Astrocyte (in vitro differentiated cells and primary cell): ENCODE measurements at regions not wholly inside any gene's neighbourhood (a gene's known extent, or its start where the extent isn't known, plus 50 kb on each side); places are given as distances from the start of the nearest gene placed in this dataset.

Experiments used
- DNase-seq: peaks from one replicate; pipeline ENCODE4 v3.0.0-alpha.2; 2010; ENCODE audit warnings: low read depth
- FAIRE-seq: peaks from 2 replicates; lab custom pipeline; 2011; peaks lifted over from hg19 to GRCh38; lab: Jason Lieb, UNC
- H2AFZ ChIP-seq: 2 replicates; pipeline ENCODE4 v1.6.0; 2012; ENCODE audit warnings: low read depth, low read length, inconsistent platforms
- H3K27ac ChIP-seq: 2 replicates; pipeline ENCODE4 v1.5.1; 2011; ENCODE audit warnings: low read depth, low read length, inconsistent platforms
- H3K27me3 ChIP-seq: 2 replicates; pipeline ENCODE4 v1.6.0; 2011; ENCODE audit warnings: low read length, inconsistent platforms; ENCODE audit not compliant: insufficient read depth
- H3K36me3 ChIP-seq: 2 replicates; pipeline ENCODE4 v1.5.1; 2011; ENCODE audit warnings: low read length, inconsistent platforms; ENCODE audit not compliant: insufficient read depth
- H3K4me1 ChIP-seq: 2 replicates; pipeline ENCODE4 v1.5.1; 2011; ENCODE audit warnings: low read length, inconsistent platforms; ENCODE audit not compliant: insufficient read depth
- H3K4me2 ChIP-seq: 2 replicates; pipeline ENCODE4 v1.6.0; 2012; ENCODE audit warnings: low read length, inconsistent platforms
- H3K4me3 ChIP-seq: 2 replicates; pipeline ENCODE4 v1.5.1; 2011; ENCODE audit warnings: low read depth, mild to moderate bottlenecking, low read length, inconsistent platforms; ENCODE audit not compliant: insufficient read depth
- H3K79me2 ChIP-seq: 2 replicates; pipeline ENCODE4 v1.6.0; 2012; ENCODE audit warnings: mild to moderate bottlenecking, low read length, inconsistent platforms; ENCODE audit not compliant: insufficient read depth
- H3K9ac ChIP-seq: 2 replicates; pipeline ENCODE4 v1.6.0; 2012; ENCODE audit warnings: mild to moderate bottlenecking, low read length, inconsistent platforms
- H3K9me3 ChIP-seq: 2 replicates; pipeline ENCODE4 v1.5.1; 2012; ENCODE audit warnings: low read depth, mild to moderate bottlenecking, low read length, inconsistent platforms; ENCODE audit not compliant: insufficient read depth
- H4K20me1 ChIP-seq: 2 replicates; pipeline ENCODE4 v1.6.0; 2012; ENCODE audit warnings: low read length, inconsistent platforms; ENCODE audit not compliant: insufficient read depth
- H3K27ac Mint-ChIP-seq: one replicate; pipeline ENCODE4 v1.8.0; 2021; ENCODE audit warnings: mild to moderate bottlenecking, mixed read lengths; ENCODE audit not compliant: unreplicated experiment
- H3K27me3 Mint-ChIP-seq: one replicate; pipeline ENCODE4 v1.8.0; 2021; ENCODE audit warnings: low read depth, mixed read lengths; ENCODE audit not compliant: unreplicated experiment
- H3K36me3 Mint-ChIP-seq: one replicate; pipeline ENCODE4 v1.8.0; 2021; ENCODE audit warnings: low read depth, mixed read lengths; ENCODE audit not compliant: unreplicated experiment
- H3K4me1 Mint-ChIP-seq: one replicate; pipeline ENCODE4 v1.8.0; 2021; ENCODE audit warnings: low read depth, mixed read lengths; ENCODE audit not compliant: unreplicated experiment
- H3K4me3 Mint-ChIP-seq: one replicate; pipeline ENCODE4 v1.8.0; 2021; ENCODE audit warnings: mild to moderate bottlenecking, moderate library complexity, mixed read lengths; ENCODE audit not compliant: unreplicated experiment
- H3K9me3 Mint-ChIP-seq: one replicate; pipeline ENCODE4 v1.8.0; 2021; ENCODE audit warnings: mild to moderate bottlenecking, mixed read lengths; ENCODE audit not compliant: unreplicated experiment
- EZH2 ChIP-seq: IDR thresholded peaks from 2 replicates; pipeline ENCODE4 v1.6.1; 2012; ENCODE audit warnings: mild to moderate bottlenecking, low read length, inconsistent platforms; ENCODE audit not compliant: insufficient read depth
- TF ChIP-seq, protein P1 (sequence below): IDR thresholded peaks from 2 replicates; pipeline ENCODE4 v1.5.1; 2011; ENCODE audit warnings: low read depth, mild to moderate bottlenecking, inconsistent platforms, low read length, moderate library complexity; ENCODE audit not compliant: insufficient read depth

DNA sequence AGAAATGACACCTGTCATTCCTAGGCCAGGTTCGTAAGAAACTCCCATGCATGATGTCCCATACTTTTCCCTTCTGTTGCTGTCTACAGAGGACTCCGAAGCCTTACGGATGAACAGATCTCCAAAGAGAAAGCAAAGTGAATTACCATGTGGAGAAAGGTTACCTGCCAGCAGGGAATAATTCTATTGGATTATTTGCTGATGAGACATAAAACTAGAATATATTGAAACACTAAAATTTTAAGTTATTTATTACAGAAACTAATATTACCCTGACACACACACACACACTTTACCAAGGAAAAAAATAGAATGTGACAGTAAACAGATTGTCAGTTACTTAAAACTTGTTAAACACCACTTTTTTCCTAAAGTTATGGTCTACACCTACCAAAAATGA, 452.7 kb upstream of the DAB2 start:
- H3K36me3 Mint-ChIP-seq: no peaks in the 10 kb centered on the region
- FAIRE-seq: no peak
- Histone ChIP-seq H3K27ac (no peak overlapping the region), H3K4me1 (no peaks in the 10 kb centered on the region), H3K9ac (no peak overlapping the region), H3K36me3 (no peaks in the 10 kb centered on the region), H3K79me2 (no peaks in the 10 kb centered on the region), H4K20me1 (no peaks in the 10 kb centered on the region), H3K9me3 (no peaks in the 10 kb centered on the region), H3K4me2 (no peak overlapping the region), H3K27me3 (no peaks in the 10 kb centered on the region), H3K4me3 (no peak overlapping the region), H2AFZ (no peak overlapping the region)
- H3K4me1 Mint-ChIP-seq: no peaks in the 10 kb centered on the region
- H3K4me3 Mint-ChIP-seq: no peak overlapping the region
- no peak overlapping the region for H3K27ac Mint-ChIP-seq
- H3K27me3 Mint-ChIP-seq: no peaks in the 10 kb centered on the region
- TF ChIP-seq, protein P1, sequence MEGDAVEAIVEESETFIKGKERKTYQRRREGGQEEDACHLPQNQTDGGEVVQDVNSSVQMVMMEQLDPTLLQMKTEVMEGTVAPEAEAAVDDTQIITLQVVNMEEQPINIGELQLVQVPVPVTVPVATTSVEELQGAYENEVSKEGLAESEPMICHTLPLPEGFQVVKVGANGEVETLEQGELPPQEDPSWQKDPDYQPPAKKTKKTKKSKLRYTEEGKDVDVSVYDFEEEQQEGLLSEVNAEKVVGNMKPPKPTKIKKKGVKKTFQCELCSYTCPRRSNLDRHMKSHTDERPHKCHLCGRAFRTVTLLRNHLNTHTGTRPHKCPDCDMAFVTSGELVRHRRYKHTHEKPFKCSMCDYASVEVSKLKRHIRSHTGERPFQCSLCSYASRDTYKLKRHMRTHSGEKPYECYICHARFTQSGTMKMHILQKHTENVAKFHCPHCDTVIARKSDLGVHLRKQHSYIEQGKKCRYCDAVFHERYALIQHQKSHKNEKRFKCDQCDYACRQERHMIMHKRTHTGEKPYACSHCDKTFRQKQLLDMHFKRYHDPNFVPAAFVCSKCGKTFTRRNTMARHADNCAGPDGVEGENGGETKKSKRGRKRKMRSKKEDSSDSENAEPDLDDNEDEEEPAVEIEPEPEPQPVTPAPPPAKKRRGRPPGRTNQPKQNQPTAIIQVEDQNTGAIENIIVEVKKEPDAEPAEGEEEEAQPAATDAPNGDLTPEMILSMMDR: no peak
- DNase-seq: no peak
- H3K9me3 Mint-ChIP-seq: no peaks in the 10 kb centered on the region

DNA sequence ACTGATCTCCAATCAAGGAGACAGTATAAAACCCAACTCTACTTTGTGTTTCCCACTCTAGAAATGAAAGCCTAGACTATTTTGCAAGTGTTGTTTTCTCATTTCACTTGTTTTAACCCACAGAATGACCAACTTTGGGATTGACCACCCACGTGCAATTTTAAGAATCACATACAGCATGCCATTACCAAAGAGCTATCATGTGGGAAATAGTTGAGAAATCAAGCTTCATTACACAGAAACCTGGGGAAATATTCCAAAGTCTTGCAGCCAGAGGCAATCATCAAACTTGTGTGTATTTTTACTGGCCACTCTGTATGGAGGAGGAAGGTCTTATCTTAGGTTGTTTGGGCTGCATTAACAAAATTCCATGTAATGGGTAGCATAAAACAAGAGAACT, 451.4 kb upstream of the DAB2 start:
- H3K4me3 ChIP-seq: no peak overlapping the region
- no peaks in the 10 kb centered on the region for H3K9me3 Mint-ChIP-seq
- H3K36me3 Mint-ChIP-seq: no peaks in the 10 kb centered on the region
- H3K79me2 ChIP-seq: no peaks in the 10 kb centered on the region
- FAIRE-seq: no peak
- TF ChIP-seq EZH2: no peak
- TF ChIP-seq, protein P1: no peak
- no peaks in the 10 kb centered on the region for H3K9me3 ChIP-seq
- no peaks in the 10 kb centered on the region for H3K36me3 ChIP-seq
- H3K4me2 ChIP-seq: no peak overlapping the region
- H3K27me3 Mint-ChIP-seq: no peaks in the 10 kb centered on the region
- H4K20me1 ChIP-seq: no peaks in the 10 kb centered on the region
- DNase-seq: no peak
- H3K4me1 Mint-ChIP-seq: no peaks in the 10 kb centered on the region
- H3K27me3 ChIP-seq: no peaks in the 10 kb centered on the region
- no peak overlapping the region for H3K27ac ChIP-seq
- no peak overlapping the region for H2AFZ ChIP-seq
- H3K9ac ChIP-seq: no peak overlapping the region
- H3K4me3 Mint-ChIP-seq: no peak overlapping the region
- H3K27ac Mint-ChIP-seq: no peak overlapping the region
- no peaks in the 10 kb centered on the region for H3K4me1 ChIP-seq

DNA sequence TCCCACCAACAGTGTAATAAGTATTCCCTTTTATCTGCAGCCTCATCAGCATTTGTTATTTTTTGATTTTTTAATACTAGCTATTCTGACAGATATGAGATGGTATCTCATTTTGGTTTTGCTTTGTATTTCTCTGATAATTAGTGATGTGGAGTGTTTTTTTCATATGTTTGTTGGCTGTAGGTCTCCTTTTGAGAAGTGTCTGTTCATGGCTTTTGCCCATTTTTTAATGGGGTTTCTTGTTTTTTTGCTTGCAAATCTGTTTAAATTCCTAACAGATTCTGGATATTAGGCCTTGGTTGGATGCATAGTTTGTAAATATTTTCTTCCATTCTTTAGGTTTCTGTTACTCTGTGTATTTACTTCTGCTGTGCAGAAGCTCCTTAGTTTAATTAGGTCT, 445.4 kb upstream of the DAB2 start:
- H3K4me2 ChIP-seq: no peak overlapping the region
- H3K36me3 ChIP-seq: no peaks in the 10 kb centered on the region
- DNase-seq (no peak), FAIRE-seq (no peak)
- H3K27ac ChIP-seq: no peak overlapping the region
- H3K79me2 ChIP-seq: no peaks in the 10 kb centered on the region
- H3K36me3 Mint-ChIP-seq: no peaks in the 10 kb centered on the region
- no peak overlapping the region for H3K4me3 Mint-ChIP-seq
- H3K27me3 Mint-ChIP-seq: peaks cover 2% of the 10 kb centered on the region
- no peaks in the 10 kb centered on the region for H3K4me1 Mint-ChIP-seq
- no peak overlapping the region for H3K27ac Mint-ChIP-seq
- H3K9ac ChIP-seq: no peak overlapping the region
- no peaks in the 10 kb centered on the region for H3K9me3 ChIP-seq
- H3K27me3 ChIP-seq: no peaks in the 10 kb centered on the region
- no peak for TF ChIP-seq EZH2
- TF ChIP-seq, protein P1: no peak
- peaks cover 2% of the 10 kb centered on the region for H3K9me3 Mint-ChIP-seq
- H2AFZ ChIP-seq: no peak overlapping the region
- no peaks in the 10 kb centered on the region for H4K20me1 ChIP-seq
- H3K4me1 ChIP-seq: no peaks in the 10 kb centered on the region
- H3K4me3 ChIP-seq: no peak overlapping the region
